GM18861 (cell line): ENCODE measurements at regions not wholly inside any gene's neighbourhood (a gene's known extent, or its start where the extent isn't known, plus 50 kb on each side); places are given as distances from the start of the nearest gene placed in this dataset.

Experiments
- ATAC-seq: cut with Tn5 transposase; IDR thresholded peaks from one replicate; pipeline ENCODE4 v1.9.1; 2021; ENCODE audit not compliant: unreplicated experiment

DNA sequence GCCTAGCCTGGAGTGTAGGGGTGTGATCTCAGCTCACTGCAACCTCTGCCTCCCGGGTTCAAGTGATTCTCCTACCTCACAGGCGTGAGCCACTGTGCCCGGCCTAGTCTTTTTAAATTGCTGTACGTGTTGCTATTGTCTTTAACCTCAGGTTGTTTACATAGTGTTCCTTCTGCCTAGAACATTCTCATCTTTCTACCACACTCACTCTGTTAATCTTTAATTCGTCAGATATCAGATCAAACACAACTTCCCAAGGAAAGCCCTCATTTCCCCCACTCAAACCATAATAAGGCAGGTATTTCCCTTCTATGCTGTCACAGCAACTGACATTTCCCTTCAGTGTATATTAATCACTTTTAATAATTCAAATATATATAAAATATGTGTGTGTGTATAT, 1310.0 kb upstream of the C9orf72 start:
- no peak for ATAC-seq

DNA sequence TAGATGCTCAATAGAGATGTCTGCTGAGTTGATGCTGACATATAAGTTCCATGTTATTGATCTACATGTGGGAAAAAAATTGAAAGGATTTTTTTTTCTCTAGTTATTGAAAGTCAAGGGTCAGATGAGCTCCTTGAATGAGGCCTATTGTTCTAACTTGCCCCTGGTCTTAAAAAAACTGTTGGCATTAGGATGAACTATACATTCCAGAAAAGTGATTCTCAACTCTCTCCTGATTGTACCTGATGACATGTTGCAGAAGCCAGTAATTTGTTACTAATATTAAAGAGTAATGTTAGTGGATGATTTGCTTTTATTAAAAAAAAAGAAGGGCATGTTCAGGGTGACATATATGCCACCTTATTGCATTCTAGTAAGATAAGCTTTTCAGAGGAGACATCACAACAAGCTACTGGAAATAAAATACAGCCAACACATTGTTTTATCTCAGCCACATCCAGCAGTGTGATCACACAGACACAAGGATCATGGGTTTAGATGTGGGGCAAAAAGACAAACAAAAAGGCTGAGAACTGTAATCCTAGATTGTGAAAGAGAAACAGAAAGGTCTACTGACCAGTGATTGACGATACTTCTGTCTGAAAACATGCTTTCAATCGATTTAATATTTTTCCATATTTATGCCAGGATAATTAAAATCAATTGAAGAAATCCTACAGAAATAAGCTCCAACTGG, 1314.1 kb upstream of the C9orf72 start:
- no peak for ATAC-seq

DNA sequence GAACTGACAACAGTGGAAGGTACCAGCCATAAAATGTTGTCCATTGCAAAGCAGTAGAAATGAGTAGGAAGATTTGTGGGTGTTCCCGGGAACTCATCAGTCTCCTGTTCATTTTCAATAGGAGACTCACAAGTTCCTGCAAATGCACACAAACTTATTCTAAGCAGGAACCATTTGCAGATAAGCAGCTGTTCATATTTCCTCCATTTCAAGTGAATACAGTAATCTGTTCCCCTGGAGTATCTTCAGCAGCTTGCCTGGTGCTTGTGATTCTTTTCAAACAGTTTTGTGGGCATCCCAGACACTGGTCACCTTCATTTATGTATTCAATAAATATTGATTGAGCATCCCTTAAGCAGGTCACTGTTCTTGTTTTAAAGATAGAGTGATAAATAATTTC, 1315.5 kb upstream of the C9orf72 start:
- no peak for ATAC-seq

DNA sequence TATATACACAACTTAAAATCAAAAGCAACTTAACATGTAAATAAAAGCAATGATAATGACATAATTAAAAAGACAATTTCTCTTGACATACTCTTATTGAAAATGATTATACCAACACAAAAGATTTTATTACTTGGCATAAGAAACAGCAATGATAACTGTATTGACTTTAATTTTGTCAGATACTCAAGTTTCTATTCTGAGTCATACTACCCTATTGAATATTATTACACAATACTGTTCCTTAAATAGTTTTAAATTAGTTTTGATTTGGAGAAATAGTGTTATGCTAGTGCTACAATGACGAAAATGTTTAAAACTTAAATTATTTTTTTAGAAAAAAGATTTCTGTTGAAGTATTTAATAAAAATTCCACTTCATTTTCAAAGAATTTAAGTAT, 1319.3 kb upstream of the C9orf72 start:
- no peak for ATAC-seq

DNA sequence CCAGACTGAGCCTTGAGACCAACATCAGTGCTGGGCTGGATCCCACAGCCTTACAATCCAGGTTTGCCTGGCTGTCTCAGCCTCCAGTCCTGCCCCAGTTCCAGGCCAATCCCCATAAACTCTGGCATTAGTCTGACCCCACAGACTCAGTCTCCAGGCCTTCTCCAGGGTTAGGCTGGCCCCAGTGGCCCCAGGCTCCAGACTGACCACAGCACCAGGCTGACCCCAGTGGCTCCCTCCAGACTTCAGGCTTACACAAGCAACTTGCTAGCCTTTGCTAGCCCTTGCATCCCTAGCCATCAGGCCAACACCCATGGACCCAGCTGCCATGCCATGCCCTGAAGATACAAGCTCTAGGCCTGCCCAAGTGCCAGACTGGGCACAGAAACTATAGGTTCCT, 1326.0 kb upstream of the C9orf72 start:
- ATAC-seq = no peak

DNA sequence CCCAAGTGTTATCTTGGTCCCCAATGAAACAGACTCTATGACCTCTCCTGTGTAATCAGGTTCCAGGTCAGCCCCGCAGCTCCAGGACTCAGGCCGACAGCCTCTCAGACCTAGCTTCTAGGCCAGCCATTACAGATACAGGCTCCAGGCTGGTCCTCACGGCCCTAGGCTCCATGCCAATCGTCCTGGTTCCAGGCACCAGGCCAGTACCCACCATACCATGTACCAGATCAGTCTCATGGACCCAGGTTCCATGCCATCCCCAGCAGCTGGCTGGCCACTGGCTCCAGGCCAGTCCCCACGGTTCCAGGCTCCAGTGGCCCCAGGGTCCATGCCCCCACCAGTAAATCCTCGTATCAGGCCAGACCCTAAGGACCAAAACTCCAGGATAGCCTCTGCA, 1326.6 kb upstream of the C9orf72 start:
- no peak for ATAC-seq

DNA sequence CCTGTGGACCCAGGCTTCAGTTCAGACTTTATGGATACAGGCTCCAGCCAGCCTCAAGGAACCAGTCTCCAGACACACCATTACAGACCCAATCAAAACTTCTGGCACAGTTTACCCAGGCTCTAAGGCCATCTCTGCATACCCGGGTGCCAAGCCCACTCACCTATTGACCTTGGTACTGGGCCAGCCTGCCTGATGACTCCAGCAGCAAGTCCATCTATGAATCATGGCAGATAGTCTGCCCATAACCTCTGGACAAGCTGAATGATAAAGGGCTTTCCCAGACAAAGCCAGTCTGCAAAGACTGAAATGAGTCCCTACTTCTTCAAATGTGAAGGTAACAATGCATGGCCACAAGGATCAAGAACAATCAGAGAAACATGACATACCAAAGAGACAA, 1327.1 kb upstream of the C9orf72 start:
- ATAC-seq = no peak

DNA sequence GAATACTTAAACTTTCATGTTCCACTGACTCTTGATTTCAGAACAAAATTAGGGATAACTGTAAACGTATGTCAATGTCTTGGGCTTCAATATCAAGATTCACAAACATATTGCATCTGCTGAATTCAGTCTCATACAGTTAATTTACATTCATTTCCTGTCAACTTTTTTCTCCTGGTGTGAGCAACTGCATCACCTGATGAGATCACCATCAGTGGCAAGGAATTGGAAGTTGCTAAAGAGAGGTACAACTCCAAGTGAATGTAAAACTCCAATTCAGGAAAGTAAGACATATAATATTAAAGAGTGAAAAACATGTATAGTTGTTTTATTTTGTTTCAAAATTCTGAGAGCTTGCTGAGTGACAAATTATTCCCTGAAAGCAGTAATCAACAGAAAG, 1336.2 kb upstream of the C9orf72 start:
- ATAC-seq = no peak

DNA sequence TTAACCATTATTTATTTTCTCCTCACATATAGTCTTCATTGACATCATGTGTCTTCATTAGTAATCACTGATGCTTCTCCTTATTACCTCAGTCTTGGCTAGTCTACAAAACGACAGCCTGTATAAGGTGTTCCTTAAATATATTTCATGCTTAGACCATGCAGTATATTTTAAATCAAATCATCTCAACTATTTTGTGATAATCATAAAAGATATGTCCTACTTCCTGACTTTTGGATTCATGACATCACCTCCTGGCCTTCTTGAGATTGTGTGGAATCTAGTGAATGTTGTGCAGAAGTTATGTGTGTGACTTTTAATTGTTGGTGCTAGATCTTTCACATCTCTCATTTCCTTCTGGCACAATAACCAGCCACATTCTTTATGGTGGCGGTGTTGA, 1339.3 kb upstream of the C9orf72 start:
- no peak for ATAC-seq

DNA sequence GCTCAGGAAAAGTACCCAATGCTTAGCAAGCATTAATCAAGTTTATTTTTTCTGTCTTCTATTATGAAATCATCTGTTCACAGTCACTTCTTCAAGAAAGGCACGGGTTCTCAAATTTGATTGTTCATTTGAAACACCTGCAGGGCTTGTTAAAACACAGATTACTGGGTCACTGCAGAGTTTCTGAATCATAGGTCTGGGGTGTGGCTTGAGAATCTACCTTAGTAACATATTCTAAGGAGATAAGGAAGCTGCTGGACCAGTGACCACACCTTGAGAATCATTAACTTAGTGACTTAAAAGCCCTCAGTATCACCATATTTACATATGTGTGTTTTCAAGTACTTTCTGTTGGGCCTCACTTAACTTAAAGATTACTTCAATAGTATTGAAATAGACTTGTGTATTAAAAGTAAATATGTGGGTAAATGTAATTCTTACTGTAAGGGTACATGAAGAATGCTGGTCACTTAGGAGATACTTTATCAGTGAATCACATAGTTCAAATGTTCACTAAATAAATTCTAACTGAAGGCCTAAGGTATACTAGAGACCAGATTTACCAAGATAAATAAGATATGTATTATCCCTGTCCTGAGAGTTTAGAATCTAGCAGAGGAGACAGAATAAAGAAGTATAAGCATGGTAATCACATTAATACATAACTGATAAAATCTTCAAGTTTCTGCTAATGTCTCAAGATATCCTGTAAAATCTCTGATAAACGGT, 1342.1 kb upstream of the C9orf72 start:
- no peak for ATAC-seq

DNA sequence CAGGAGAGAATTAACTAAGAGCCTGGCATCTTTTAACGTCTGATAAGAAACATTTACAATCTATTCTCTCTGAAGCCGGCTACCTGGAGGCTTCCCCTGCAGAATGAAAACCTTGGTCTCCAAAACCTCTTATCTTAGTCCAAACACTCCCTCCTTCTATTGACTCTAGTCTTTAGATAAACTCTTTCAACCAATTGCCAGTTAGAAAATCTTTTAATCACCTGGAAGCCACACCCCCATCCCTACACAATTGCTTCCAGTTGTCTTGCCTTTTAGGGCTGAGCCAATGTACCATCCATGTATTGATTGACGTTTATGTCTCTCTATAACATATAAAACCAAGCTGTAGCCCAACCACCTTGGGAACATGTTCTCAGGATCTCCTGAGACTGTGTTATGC, 1343.1 kb upstream of the C9orf72 start:
- ATAC-seq = no peak

DNA sequence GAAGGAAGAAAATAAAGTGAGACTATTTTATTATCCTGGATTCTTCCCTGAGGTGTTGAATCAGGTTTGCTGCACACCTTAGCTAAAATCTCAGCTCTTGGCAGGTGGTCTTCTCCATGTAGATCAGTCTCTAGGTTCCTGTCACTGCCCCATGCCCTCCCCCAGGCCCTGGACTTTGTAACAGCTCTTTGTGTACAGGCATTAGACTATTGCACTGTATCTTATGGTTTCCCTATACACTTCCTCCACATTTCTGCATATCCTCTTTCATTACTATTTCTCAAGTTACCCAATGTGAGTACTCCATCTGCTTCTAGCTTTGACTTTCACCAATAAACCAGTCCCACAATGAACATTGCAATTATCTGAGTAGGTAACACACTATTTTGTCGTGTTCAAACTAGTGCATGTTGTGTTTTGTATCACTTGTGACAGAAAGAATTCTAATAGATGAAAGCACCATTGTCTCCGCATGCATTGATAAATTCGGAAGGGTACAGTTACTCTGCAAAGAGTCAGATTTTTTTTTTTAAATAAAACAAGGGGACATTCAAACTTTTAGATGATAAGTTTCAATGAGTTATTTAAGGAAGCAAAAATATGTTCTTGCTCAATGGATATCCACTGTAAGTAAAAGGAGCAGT, 1348.7 kb upstream of the C9orf72 start:
- ATAC-seq = no peak

DNA sequence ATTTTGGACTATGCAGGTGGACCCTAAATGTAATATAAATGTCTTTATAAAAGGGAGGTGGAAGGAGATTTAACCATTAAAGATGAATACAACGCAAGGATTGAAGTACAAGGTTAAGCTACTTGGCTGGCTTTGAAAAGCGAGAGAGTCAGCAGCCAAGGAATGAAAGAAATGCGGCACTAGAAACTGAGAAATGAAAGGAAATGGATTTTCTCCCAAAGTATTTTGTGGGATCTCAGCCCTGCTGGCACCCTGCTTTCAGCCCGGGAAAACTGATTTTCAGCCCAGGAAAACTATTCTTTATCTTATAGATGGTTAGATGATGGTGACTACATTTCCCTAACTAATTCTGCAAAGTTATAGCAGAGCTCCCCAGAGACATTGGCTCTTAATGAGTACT, 1349.6 kb upstream of the C9orf72 start:
- ATAC-seq = no peak

DNA sequence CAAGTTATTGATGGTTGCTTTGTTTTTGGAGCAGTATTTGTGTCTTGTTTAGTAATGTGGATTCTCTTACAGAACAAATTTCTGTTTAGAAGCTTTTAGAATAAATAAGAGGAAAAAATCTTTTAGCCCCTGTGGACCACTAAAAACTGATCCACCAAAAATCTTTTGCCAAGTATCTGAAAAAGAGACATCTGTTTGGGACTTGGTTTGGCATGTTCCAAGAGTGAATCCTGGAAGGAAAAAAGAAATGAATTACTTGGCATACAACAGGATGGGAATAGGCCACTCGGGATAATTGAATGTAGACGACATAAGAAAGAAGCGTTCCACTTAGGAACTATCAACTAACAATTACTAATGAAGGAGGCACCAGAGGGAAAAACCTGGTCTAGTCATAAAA, 1350.1 kb upstream of the C9orf72 start:
- no peak for ATAC-seq

DNA sequence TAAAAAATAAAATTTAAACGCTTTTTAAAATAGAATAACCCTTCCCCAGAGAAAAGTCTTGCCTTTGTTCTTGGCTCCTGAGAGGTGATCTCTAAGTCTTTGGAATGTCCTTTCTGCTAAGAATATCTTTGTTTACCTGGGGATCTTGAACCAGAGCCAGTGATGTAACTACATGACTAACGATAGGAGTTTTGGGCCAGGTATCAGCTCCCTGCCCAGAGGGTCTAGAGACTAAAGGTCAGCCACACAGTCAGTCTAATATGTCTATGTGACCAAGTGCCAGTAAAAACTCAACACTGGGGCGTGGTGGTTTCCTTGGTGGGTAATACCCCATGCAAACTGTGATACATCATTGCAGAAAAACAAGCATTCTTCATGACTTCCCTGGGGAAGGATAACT, 1351.9 kb upstream of the C9orf72 start:
- no peak for ATAC-seq

DNA sequence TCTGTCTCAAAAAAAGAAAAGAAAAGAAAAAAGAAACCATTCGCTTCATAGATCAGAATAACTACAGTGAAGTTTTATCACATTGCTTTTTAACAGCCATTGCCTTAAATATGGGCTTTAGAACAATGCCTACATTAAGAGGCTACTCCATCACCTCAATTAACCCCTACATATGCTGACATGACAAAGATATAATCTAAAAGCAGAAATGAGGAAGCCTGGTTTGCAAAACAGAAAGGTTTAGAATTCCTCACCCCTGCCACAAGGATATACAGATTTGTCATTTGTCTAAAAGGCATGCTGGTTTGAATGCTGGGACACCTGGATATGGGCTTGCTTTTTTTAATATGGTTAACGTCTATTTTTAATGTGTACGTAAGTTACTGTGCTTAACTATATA, 1353.0 kb upstream of the C9orf72 start:
- ATAC-seq = no peak

DNA sequence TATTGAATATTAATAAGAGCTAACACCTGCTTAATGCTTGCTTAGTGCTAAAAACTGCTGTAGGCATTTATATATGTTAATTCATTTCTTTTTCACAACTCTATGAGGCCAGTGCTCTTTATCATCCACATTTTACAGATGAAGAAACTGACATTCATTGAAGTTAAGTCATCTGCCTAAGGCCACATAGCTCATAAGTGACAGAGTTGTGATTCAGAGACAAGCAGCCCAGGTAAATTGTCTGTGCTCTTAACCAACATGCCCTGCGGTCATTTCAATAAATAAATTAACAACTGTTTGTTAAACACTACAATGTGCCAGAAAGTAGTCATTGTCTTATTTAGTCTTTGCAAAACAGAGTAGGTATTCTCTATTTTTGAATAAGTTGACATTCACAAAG, 1354.4 kb upstream of the C9orf72 start:
- ATAC-seq = no peak

DNA sequence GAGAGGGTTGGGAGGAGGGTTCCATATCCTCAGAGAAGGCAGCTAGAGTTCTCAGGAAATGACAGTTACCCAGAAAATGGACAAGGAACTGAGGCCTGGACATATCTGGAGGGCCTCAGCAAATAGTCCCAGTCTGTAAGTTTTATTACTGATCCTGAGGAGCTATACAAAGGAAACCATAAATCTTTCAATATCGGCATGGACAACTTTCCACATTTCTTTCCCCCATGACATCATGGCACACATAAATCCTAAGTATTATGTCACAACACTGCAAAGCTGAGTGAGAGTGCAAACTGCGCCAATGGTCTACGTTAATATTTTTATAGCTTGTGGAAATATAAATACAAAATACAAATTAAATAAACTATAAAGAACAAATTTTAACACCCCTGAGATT, 1356.2 kb upstream of the C9orf72 start:
- ATAC-seq = no peak

DNA sequence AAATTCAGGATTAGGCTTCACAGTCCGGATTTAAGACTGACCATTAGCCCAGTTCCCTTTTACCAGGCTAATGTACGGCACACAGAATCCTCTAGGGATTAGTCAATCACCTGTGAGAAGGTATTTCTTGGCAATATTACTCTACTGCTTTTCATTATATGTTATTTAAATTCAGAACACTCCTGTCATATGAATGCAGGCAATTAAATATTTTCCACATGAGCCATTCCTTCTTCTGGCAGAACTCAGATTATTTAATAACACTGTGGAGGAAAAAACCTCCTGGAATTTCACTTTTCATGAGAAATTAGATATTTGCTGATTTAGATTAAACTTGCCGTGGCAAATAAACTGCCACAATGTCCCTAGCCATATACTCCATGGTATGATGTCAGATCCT, 1357.5 kb upstream of the C9orf72 start:
- ATAC-seq = no peak

DNA sequence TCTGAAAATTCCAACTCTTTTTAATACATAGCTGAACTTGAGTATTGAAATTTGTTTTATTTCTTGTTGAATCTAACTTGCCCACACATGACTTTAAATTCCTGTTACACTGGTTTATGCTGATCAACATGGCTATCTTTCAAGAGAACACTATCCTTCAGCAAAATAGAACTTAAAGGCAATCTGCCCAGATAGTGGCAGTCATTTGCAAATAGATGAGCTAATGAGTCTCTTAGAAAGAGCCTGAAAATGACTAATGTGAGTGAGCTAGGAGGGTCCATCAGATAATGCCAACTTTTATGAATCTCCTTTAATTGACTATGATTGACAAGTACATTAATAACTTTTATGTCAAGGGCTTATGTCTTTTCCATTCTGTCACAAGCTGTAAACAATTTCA, 1360.8 kb upstream of the C9orf72 start:
- no peak for ATAC-seq

DNA sequence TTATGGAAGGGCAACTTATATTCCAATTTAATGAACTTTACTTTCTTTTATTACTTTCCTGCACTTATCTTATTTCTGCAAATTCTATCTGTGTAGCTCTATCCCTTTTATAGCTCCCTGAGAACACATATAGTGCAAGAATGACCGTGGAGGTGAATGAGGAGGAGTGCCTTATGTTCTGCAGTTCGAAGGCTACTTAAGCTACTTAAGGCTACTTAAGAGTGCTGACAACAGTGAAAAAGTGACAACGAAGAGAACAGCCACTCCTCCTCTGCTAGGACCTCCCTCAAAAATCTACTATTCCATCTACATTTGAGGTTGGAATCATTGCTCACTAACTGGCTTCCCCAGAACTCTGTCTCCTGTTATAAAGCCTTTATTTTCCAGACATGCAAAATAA, 1365.7 kb upstream of the C9orf72 start:
- ATAC-seq = no peak

DNA sequence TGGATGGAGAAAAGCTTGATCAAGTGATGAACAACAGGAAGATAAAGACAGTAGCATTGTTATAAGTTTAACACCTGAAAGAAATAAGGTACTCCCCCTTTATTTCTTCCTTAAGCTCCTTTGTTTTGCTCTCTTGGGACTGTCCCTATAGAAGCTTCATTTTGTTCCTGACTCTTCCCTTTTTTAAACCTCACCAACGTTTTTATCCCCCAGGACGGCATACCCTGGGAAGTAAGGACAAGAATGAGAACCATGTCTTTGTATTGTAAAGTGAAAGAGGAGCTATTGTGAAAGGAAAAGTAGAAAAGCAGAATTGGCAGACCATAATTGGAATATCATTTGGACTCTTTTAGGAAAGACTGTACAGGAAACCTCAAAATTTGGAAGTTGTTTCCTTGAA, 1368.6 kb upstream of the C9orf72 start:
- ATAC-seq = no peak
